Kidney (tissue), 13 donors: ENCODE measurements at regions not wholly inside any gene's neighbourhood (a gene's known extent, or its start where the extent isn't known, plus 50 kb on each side); places are given as distances from the start of the nearest gene placed in this dataset.

Experiments
- DNase-seq, 5 donors: peaks; one replicate each; pipeline ENCODE4 v3.0.0-alpha.2; 2013 to 2020
- FAIRE-seq: peaks from 2 replicates; lab custom pipeline; 2012; peaks lifted over from hg19 to GRCh38; lab: Jason Lieb, UNC
- H3K27ac ChIP-seq, 2 donors: one replicate each; pipeline ENCODE4 v1.7.0; 2013; ENCODE audit warnings: low read depth in 2 of 2, low read length in 2 of 2, inconsistent platforms in 1 of 2
- H3K27me3 ChIP-seq: one replicate; pipeline ENCODE4 v1.7.1; 2013; ENCODE audit warnings: low read length, inconsistent platforms; ENCODE audit not compliant: control insufficient read depth, insufficient read depth
- H3K36me3 ChIP-seq, 3 donors: one replicate each; pipeline versions ENCODE4 v1.7.0 to v1.7.1; 2013; ENCODE audit warnings: low read length in 3 of 3, control low read depth in 1 of 3, inconsistent platforms in 1 of 3; ENCODE audit not compliant: insufficient read depth in 3 of 3, control insufficient read depth in 2 of 3
- H3K4me1 ChIP-seq, 3 donors: one replicate each; pipeline versions ENCODE4 v1.7.0 to v1.7.1; 2013; ENCODE audit warnings: low read length in 3 of 3, inconsistent platforms in 1 of 3, low read depth in 1 of 3; ENCODE audit not compliant: control insufficient read depth in 2 of 3, insufficient read depth in 2 of 3
- H3K4me3 ChIP-seq, 3 donors: one replicate each; pipeline versions ENCODE4 v1.7.0 to v1.8.1; 2013; ENCODE audit warnings: low read length in 3 of 3, control low read depth in 1 of 3, inconsistent platforms in 1 of 3
- H3K9ac ChIP-seq, 3 donors: one replicate each; pipeline versions ENCODE4 v1.7.0 to v1.7.1; 2013; ENCODE audit warnings: low read length in 3 of 3, control low read depth in 1 of 3, inconsistent platforms in 1 of 3
- H3K9me3 ChIP-seq, 3 donors: one replicate each; pipeline versions ENCODE4 v1.7.0 to v1.7.1; 2013; ENCODE audit warnings: low read length in 3 of 3, control low read depth in 1 of 3, inconsistent platforms in 1 of 3; ENCODE audit not compliant: control insufficient read depth in 2 of 3, insufficient read depth in 1 of 3
- intact Hi-C: fragments of 100-400 bp; cut with DNase I; formaldehyde crosslinking; loops from one replicate; pipeline ENCODE4 v1.11.1; 2022
- TF ChIP-seq, protein P1 (sequence below): IDR thresholded peaks from 3 replicates; pipeline ENCODE4 v1.5.1; 2012; ENCODE audit warnings: mild to moderate bottlenecking, moderate library complexity, borderline replicate concordance; ENCODE audit not compliant: insufficient read depth; ENCODE audit errors: extremely low read depth
- donor health status: control.
- donor health status: control.
- donor health status: control.
- donor health status: control.
- donor health status: control.
- donor health status: DM: yes; HTN: yes; CAD: no.
- donor health status: Normal renal cell carcinoma (clear cell type).

DNA sequence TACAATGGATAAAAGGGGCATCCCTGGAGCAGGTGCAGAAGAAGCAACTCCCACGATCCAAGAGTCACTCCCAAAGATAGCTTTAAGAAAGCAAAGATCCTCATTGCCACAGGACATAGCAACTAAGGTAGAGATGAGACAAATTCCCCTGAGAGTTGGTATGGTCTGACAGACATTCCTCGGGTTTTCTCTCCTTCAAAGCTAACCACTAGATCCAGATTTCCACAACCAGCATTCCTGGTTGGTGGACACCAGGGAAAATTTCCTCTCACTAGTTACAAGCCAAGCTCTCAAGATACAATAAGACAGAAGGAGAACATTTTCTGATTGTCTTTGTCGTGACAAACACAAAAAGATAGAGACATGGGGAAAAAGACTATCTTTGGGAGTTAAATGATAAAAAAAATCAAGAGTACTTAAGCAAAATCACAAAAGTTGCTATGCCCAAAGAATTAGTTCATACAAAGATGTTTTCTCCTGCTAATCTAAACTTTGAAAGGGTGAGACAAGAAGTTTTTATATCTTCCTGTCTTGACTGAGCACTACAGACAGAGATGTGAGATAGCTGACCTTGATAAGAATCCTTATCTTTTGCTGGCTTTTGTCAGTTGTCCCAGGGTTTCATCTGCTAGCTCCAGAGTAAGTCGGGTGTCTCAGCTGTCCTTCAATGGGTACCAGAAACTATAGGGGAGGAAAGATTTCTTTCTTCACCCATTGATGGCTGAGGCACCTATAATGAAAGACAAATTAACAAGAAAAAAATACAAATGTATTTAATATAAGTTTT, 200.5 kb downstream of the CENPC start:
- H3K36me3 ChIP-seq: no peaks in the 10 kb centered on the region
- no peak for DNase-seq
- no peak overlapping the region for H3K9ac ChIP-seq
- no peak overlapping the region for H3K27ac ChIP-seq
- intact Hi-C loops: no loop called here
- H3K27me3 ChIP-seq: no peaks in the 10 kb centered on the region
- no peak overlapping the region for H3K4me3 ChIP-seq
- no peaks in the 10 kb centered on the region for H3K4me1 ChIP-seq
- H3K9me3 ChIP-seq: no peaks in the 10 kb centered on the region
- no peak for FAIRE-seq
- TF ChIP-seq, protein P1, sequence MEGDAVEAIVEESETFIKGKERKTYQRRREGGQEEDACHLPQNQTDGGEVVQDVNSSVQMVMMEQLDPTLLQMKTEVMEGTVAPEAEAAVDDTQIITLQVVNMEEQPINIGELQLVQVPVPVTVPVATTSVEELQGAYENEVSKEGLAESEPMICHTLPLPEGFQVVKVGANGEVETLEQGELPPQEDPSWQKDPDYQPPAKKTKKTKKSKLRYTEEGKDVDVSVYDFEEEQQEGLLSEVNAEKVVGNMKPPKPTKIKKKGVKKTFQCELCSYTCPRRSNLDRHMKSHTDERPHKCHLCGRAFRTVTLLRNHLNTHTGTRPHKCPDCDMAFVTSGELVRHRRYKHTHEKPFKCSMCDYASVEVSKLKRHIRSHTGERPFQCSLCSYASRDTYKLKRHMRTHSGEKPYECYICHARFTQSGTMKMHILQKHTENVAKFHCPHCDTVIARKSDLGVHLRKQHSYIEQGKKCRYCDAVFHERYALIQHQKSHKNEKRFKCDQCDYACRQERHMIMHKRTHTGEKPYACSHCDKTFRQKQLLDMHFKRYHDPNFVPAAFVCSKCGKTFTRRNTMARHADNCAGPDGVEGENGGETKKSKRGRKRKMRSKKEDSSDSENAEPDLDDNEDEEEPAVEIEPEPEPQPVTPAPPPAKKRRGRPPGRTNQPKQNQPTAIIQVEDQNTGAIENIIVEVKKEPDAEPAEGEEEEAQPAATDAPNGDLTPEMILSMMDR: no peak

DNA sequence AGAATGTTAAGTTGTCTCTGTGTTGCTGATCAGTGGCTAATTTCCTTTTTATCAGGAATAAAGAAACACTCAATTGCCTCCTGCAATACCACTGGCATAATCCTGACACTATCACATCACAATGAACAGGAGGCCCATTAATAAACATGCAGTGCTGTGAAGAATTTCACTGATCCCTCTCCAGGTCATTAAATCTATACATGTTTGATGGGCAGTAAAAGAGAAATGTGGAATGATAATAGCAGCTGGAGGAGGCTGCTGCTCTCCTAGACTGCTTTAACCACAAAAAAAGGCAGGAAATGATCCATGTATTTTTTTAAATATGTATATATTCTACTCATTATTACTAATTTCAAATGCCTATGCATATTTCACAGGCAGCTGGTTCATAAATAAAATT, 202.1 kb downstream of the CENPC start:
- Histone ChIP-seq H3K4me3 (no peak overlapping the region), H3K27me3 (no peaks in the 10 kb centered on the region), H3K36me3 (no peaks in the 10 kb centered on the region), H3K4me1 (no peaks in the 10 kb centered on the region), H3K9ac (no peak overlapping the region), H3K27ac (no peak overlapping the region), H3K9me3 (no peaks in the 10 kb centered on the region)
- FAIRE-seq: no peak
- peak in 2 of 5 donors; percentile 29 to 57 for DNase-seq
- TF ChIP-seq, protein P1: no peak
- intact Hi-C loops: no loop called here

DNA sequence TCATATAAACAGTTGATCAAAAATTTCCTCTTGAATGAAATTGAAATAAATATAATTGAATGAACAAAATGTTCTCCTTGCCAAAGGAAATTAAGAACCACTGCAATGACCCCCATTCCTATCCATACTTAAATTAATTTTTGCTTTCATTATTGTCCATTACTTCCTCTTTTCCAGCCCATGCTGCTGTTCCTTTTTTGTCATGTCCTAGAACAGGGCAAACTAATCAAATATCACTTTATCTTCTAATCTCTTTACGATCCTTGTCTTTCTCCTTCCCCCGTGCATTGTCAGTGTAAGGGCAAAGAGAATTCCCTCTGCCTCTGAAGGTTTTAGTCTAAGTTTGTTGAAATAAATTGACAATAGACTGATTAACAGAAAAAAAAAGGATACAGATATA, 203.0 kb downstream of the CENPC start:
- Histone ChIP-seq H3K9me3 (no peaks in the 10 kb centered on the region), H3K9ac (no peak overlapping the region), H3K4me3 (no peak overlapping the region), H3K4me1 (no peaks in the 10 kb centered on the region), H3K27ac (no peak overlapping the region), H3K27me3 (no peaks in the 10 kb centered on the region), H3K36me3 (no peaks in the 10 kb centered on the region)
- FAIRE-seq (no peak), DNase-seq (no peak)
- intact Hi-C loops: no loop called here
- TF ChIP-seq, protein P1: no peak
